ENCODE measurements at regions not wholly inside any gene's neighbourhood (a gene's known extent, or its start where the extent isn't known, plus 50 kb on each side); places are given as distances from the start of the nearest gene placed in this dataset.

- TF ChIP-seq CEBPB (IDR thresholded peaks at IDR 0.05; ENCODE audit: low read depth) = no peak
- TF ChIP-seq CTCF (IDR thresholded peaks at IDR 0.05 in 2 of 3, conservative IDR thresholded peaks at IDR 0.05 in 1 of 3; ENCODE audit: borderline replicate concordance in 1 of 3, insufficient read depth in 1 of 3, low read depth in 2 of 3, low read length in 2 of 3) = no peak
These were observed 1325.5 kb downstream of the XPNPEP1 start for GRCh38 chr10:108597657-108598319.

All from HCT116 (cell line).